Panc1 (cell line): ENCODE measurements at regions not wholly inside any gene's neighbourhood (a gene's known extent, or its start where the extent isn't known, plus 50 kb on each side); places are given as distances from the start of the nearest gene placed in this dataset.

Experiments
- ATAC-seq: fragments of 200-7000 bp; cut with Tn5 transposase; 2 replicates; pipeline ENCODE4 v1.9.1; 2020; ENCODE audit warnings: mild to moderate bottlenecking, moderate library complexity
- BruUV-seq: library from RNA; stranded (reverse); fragments of 400-500 nt; replicated peaks from 2 replicates; lab custom pipeline; 2021; lab: Mats Ljungman, UMichigan
- CTCF ChIA-PET: fragments of 300-600 bp; sonication (Branson Sonifier 250); formaldehyde crosslinking; loops from one replicate; lab custom pipeline; 2022; ENCODE audit warnings: antibody characterized with exemption; lab: Charles Lee
- POLR2A ChIA-PET: fragments of 300-600 bp; sonication (Branson Sonifier 250); formaldehyde crosslinking; loops from one replicate; lab custom pipeline; 2022; ENCODE audit warnings: antibody characterized with exemption; lab: Charles Lee
- DNase-seq: peaks from one replicate; pipeline ENCODE4 v3.0.0-alpha.2; 2010; ENCODE audit warnings: low read depth, low spot score
- H3K27ac ChIP-seq: 2 replicates; pipeline ENCODE4 v1.5.1; 2011; ENCODE audit warnings: mild to moderate bottlenecking, low read length, inconsistent platforms
- H3K27me3 ChIP-seq: fragments of 200-500 bp; sonication (Bioruptor generic); 2 replicates; pipeline ENCODE4 v1.6.0; 2014; ENCODE audit warnings: low read length, inconsistent platforms; ENCODE audit not compliant: control insufficient read depth, insufficient read depth
- H3K36me3 ChIP-seq: fragments of 200-500 bp; sonication (Bioruptor generic); 2 replicates; pipeline ENCODE4 v1.5.1; 2014; ENCODE audit warnings: inconsistent platforms, mild to moderate bottlenecking, low read length, moderate library complexity; ENCODE audit not compliant: control insufficient read depth, insufficient read depth
- H3K4me1 ChIP-seq: 2 replicates; pipeline ENCODE4 v1.5.1; 2011; ENCODE audit warnings: inconsistent platforms, mild to moderate bottlenecking, low read length, moderate library complexity; ENCODE audit not compliant: control insufficient read depth, insufficient read depth
- H3K4me3 ChIP-seq, 2 experiments: 2 replicates each; pipeline ENCODE4 v1.5.1; 2011 to 2012; ENCODE audit warnings: low read depth in 2 of 2, low read length in 2 of 2, mild to moderate bottlenecking in 2 of 2, inconsistent platforms in 1 of 2, moderate library complexity in 1 of 2
- H3K9me3 ChIP-seq: fragments of 200-500 bp; sonication (Bioruptor generic); 2 replicates; pipeline ENCODE4 v1.5.1; 2014; ENCODE audit warnings: low read depth, mild to moderate bottlenecking, inconsistent platforms, low read length, moderate library complexity; ENCODE audit not compliant: control insufficient read depth, insufficient read depth
- CTCF ChIP-seq: fragments of 450-650 bp; IDR thresholded peaks from 2 replicates; pipeline ENCODE4 v1.5.1; 2017; ENCODE audit warnings: mild to moderate bottlenecking
- POLR2AphosphoS5 ChIP-seq: IDR thresholded peaks from 2 replicates; pipeline ENCODE4 v1.6.1; 2012; ENCODE audit warnings: mild to moderate bottlenecking, low read depth, low read length, moderate library complexity
- REST ChIP-seq, 2 experiments: IDR thresholded peaks; 2 replicates each; pipeline ENCODE4 v1.6.1; 2011 to 2012; ENCODE audit warnings: low read depth in 2 of 2, control low read depth in 1 of 2, low read length in 1 of 2, mild to moderate bottlenecking in 1 of 2, moderate library complexity in 1 of 2; ENCODE audit not compliant: insufficient read depth in 1 of 2
- SIN3A ChIP-seq: IDR thresholded peaks from 2 replicates; pipeline ENCODE4 v1.6.1; 2012; ENCODE audit warnings: low read depth, mild to moderate bottlenecking, low read length, moderate library complexity, borderline replicate concordance; ENCODE audit not compliant: insufficient read depth
- TCF7L2 ChIP-seq: IDR thresholded peaks from 2 replicates; pipeline ENCODE4 v1.6.1; 2011; ENCODE audit warnings: mild to moderate bottlenecking, low read depth, low read length, inconsistent platforms
- in situ Hi-C: cut with HindIII; loops from 2 replicates; pipeline ENCODE4 v1.10.0; 2016; ENCODE audit warnings: low sequenced_read_pairs, low pct_unique_long_range_greater_than_20kb
- intact Hi-C: fragments of 100-400 bp; cut with micrococcal nuclease; formaldehyde crosslinking; loops from one replicate; pipeline ENCODE4 v1.10.0; 2022; ENCODE audit not compliant: unreplicated experiment

- intact Hi-C loops (no loop called here), in situ Hi-C loops (no loop called here)
- ATAC-seq (no peak), DNase-seq (no peak)
- TF ChIP-seq CTCF (no peak), REST (IDR thresholded peaks at IDR 0.05; ENCODE audit: insufficient read depth in 1 of 2, low read depth in 2 of 2, low read length in 1 of 2) (no peak), TCF7L2 (no peak), SIN3A (no peak), POLR2AphosphoS5 (no peak)
- Histone ChIP-seq H3K27ac (no peak overlapping the region), H3K27me3 (no peaks in the 10 kb centered on the region), H3K36me3 (no peaks in the 10 kb centered on the region), H3K4me1 (no peaks in the 10 kb centered on the region), H3K9me3 (no peaks in the 10 kb centered on the region), H3K4me3 (no peak overlapping the region)
- POLR2A ChIA-PET = no interaction called here
- CTCF ChIA-PET = no interaction called here
- BruUV-seq = no TSS peak
Measured at GRCh38 chr18:40075616-40076015, 1879.4 kb upstream of the PIK3C3 start.

- H3K27ac ChIP-seq = no peak overlapping the region
- POLR2A ChIA-PET = no interaction called here
- BruUV-seq = no TSS peak
- TF ChIP-seq POLR2AphosphoS5 = no peak
- TF ChIP-seq TCF7L2 = no peak
- no peak for TF ChIP-seq SIN3A
- no peak for TF ChIP-seq REST (IDR thresholded peaks at IDR 0.05; ENCODE audit: insufficient read depth in 1 of 2, low read depth in 2 of 2, low read length in 1 of 2)
- no peak for TF ChIP-seq CTCF
- H3K4me1 ChIP-seq = no peaks in the 10 kb centered on the region
- no peaks in the 10 kb centered on the region for H3K36me3 ChIP-seq
- ATAC-seq (no peak), DNase-seq (no peak)
- intact Hi-C loops = no loop called here
- no peaks in the 10 kb centered on the region for H3K27me3 ChIP-seq
- H3K4me3 ChIP-seq = no peak overlapping the region
- in situ Hi-C loops = no loop called here
- no peaks in the 10 kb centered on the region for H3K9me3 ChIP-seq
- CTCF ChIA-PET = no interaction called here
Measured at GRCh38 chr18:40072761-40073160, 1882.3 kb upstream of the PIK3C3 start.
